ENCODE measurements at regions not wholly inside any gene's neighbourhood (a gene's known extent, or its start where the extent isn't known, plus 50 kb on each side); places are given as distances from the start of the nearest gene placed in this dataset.

GRCh38 chr3:3735919-3736318 lies 63.3 kb upstream of the LRRN1 start:
- DNase-seq = no peak
- no peak overlapping the region for H4K5ac ChIP-seq (ENCODE audit: low read length)
- no peak overlapping the region for H3K9ac ChIP-seq (ENCODE audit: low read length)
- no peaks in the 10 kb centered on the region for H3K27me3 ChIP-seq (ENCODE audit: insufficient read depth, low read length, poor library complexity)
- WGBS (ENCODE audit: extremely low coverage, insufficient coverage, low lambda C conversion rate) = no CpG with 5 or more reads among the region's 1 CpG
- H4K8ac ChIP-seq (ENCODE audit: low read depth, low read length) = no peak overlapping the region
- no peaks in the 10 kb centered on the region for H3K79me2 ChIP-seq (ENCODE audit: control insufficient read depth, insufficient read depth, low read length)
- H2BK15ac ChIP-seq (replicated peaks; ENCODE audit: low read depth) = no peak overlapping the region
- no peaks in the 10 kb centered on the region for H3K4me1 ChIP-seq (ENCODE audit: control insufficient read depth, low read depth, low read length)
- no peak overlapping the region for H3K18ac ChIP-seq (ENCODE audit: low read length)
- no peaks in the 10 kb centered on the region for H3K79me1 ChIP-seq (ENCODE audit: low read length)
- H3K4me2 ChIP-seq (ENCODE audit: low read length) = no peak overlapping the region
- H2BK120ac ChIP-seq (ENCODE audit: low read depth, low read length) = no peak overlapping the region
- no peak overlapping the region for H3K56ac ChIP-seq (ENCODE audit: low read length)
- H2AK5ac ChIP-seq (ENCODE audit: low read length) = no peak overlapping the region
- no peak overlapping the region for H2BK5ac ChIP-seq (ENCODE audit: low read length)
- H3K36me3 ChIP-seq (ENCODE audit: control insufficient read depth, insufficient read depth, low read length) = no peaks in the 10 kb centered on the region
- H3K4ac ChIP-seq (ENCODE audit: low read depth, low read length) = no peak overlapping the region
- H3K27ac ChIP-seq (ENCODE audit: low read depth, low read length) = no peak overlapping the region
- H3K23ac ChIP-seq (ENCODE audit: low read length) = no peak overlapping the region
- no peak overlapping the region for H3K4me3 ChIP-seq (ENCODE audit: low read length)

GRCh38 chr3:3734881-3735280 lies 64.3 kb upstream of the LRRN1 start:
- no peak overlapping the region for H3K4me2 ChIP-seq (ENCODE audit: low read length)
- H2BK15ac ChIP-seq (replicated peaks; ENCODE audit: low read depth) = no peak overlapping the region
- no peaks in the 10 kb centered on the region for H3K36me3 ChIP-seq (ENCODE audit: control insufficient read depth, insufficient read depth, low read length)
- no peak overlapping the region for H2BK120ac ChIP-seq (ENCODE audit: low read depth, low read length)
- no peak overlapping the region for H3K56ac ChIP-seq (ENCODE audit: low read length)
- H3K23ac ChIP-seq (ENCODE audit: low read length) = no peak overlapping the region
- H3K4ac ChIP-seq (ENCODE audit: low read depth, low read length) = no peak overlapping the region
- WGBS (ENCODE audit: extremely low coverage, insufficient coverage, low lambda C conversion rate) = no CpG with 5 or more reads among the region's 6 CpGs
- no peak overlapping the region for H4K5ac ChIP-seq (ENCODE audit: low read length)
- H3K4me3 ChIP-seq (ENCODE audit: low read length) = no peak overlapping the region
- H3K9ac ChIP-seq (ENCODE audit: low read length) = no peak overlapping the region
- no peak overlapping the region for H3K18ac ChIP-seq (ENCODE audit: low read length)
- no peak overlapping the region for H3K27ac ChIP-seq (ENCODE audit: low read depth, low read length)
- no peak overlapping the region for H2BK5ac ChIP-seq (ENCODE audit: low read length)
- H3K79me1 ChIP-seq (ENCODE audit: low read length) = no peaks in the 10 kb centered on the region
- H3K79me2 ChIP-seq (ENCODE audit: control insufficient read depth, insufficient read depth, low read length) = no peaks in the 10 kb centered on the region
- H3K4me1 ChIP-seq (ENCODE audit: control insufficient read depth, low read depth, low read length) = no peaks in the 10 kb centered on the region
- H2AK5ac ChIP-seq (ENCODE audit: low read length) = no peak overlapping the region
- no peaks in the 10 kb centered on the region for H3K27me3 ChIP-seq (ENCODE audit: insufficient read depth, low read length, poor library complexity)
- no peak for DNase-seq
- no peak overlapping the region for H4K8ac ChIP-seq (ENCODE audit: low read depth, low read length)

- H2BK5ac ChIP-seq (ENCODE audit: low read length) = no peak overlapping the region
- H3K4me3 ChIP-seq (ENCODE audit: low read length) = no peak overlapping the region
- H3K79me1 ChIP-seq (ENCODE audit: low read length) = no peaks in the 10 kb centered on the region
- no peak overlapping the region for H2BK15ac ChIP-seq (replicated peaks; ENCODE audit: low read depth)
- H3K23ac ChIP-seq (ENCODE audit: low read length) = no peak overlapping the region
- no peak overlapping the region for H3K4ac ChIP-seq (ENCODE audit: low read depth, low read length)
- H3K79me2 ChIP-seq (ENCODE audit: control insufficient read depth, insufficient read depth, low read length) = no peaks in the 10 kb centered on the region
- H3K18ac ChIP-seq (ENCODE audit: low read length) = no peak overlapping the region
- H3K27me3 ChIP-seq (ENCODE audit: insufficient read depth, low read length, poor library complexity) = no peaks in the 10 kb centered on the region
- no peak overlapping the region for H2BK120ac ChIP-seq (ENCODE audit: low read depth, low read length)
- no peak overlapping the region for H2AK5ac ChIP-seq (ENCODE audit: low read length)
- H3K27ac ChIP-seq (ENCODE audit: low read depth, low read length) = no peak overlapping the region
- no peak overlapping the region for H4K5ac ChIP-seq (ENCODE audit: low read length)
- no peaks in the 10 kb centered on the region for H3K36me3 ChIP-seq (ENCODE audit: control insufficient read depth, insufficient read depth, low read length)
- H3K56ac ChIP-seq (ENCODE audit: low read length) = no peak overlapping the region
- H3K4me2 ChIP-seq (ENCODE audit: low read length) = no peak overlapping the region
- no peaks in the 10 kb centered on the region for H3K4me1 ChIP-seq (ENCODE audit: control insufficient read depth, low read depth, low read length)
- no peak overlapping the region for H4K8ac ChIP-seq (ENCODE audit: low read depth, low read length)
- H3K9ac ChIP-seq (ENCODE audit: low read length) = no peak overlapping the region
- DNase-seq = no peak
- no CpG with 5 or more reads among the region's 4 CpGs for WGBS (ENCODE audit: extremely low coverage, insufficient coverage, low lambda C conversion rate)
Observed at GRCh38 chr3:3729261-3729660, 70.0 kb upstream of the LRRN1 start.

- no CpG with 5 or more reads among the region's 5 CpGs for WGBS (ENCODE audit: extremely low coverage, insufficient coverage, low lambda C conversion rate)
- no peak overlapping the region for H3K23ac ChIP-seq (ENCODE audit: low read length)
- no peak overlapping the region for H2AK5ac ChIP-seq (ENCODE audit: low read length)
- H3K79me2 ChIP-seq (ENCODE audit: control insufficient read depth, insufficient read depth, low read length) = no peaks in the 10 kb centered on the region
- no peak overlapping the region for H3K18ac ChIP-seq (ENCODE audit: low read length)
- H4K5ac ChIP-seq (ENCODE audit: low read length) = no peak overlapping the region
- H2BK15ac ChIP-seq (replicated peaks; ENCODE audit: low read depth) = no peak overlapping the region
- H3K27ac ChIP-seq (ENCODE audit: low read depth, low read length) = no peak overlapping the region
- no peak overlapping the region for H2BK120ac ChIP-seq (ENCODE audit: low read depth, low read length)
- H3K9ac ChIP-seq (ENCODE audit: low read length) = no peak overlapping the region
- no peak for DNase-seq
- no peak overlapping the region for H2BK5ac ChIP-seq (ENCODE audit: low read length)
- H3K4me1 ChIP-seq (ENCODE audit: control insufficient read depth, low read depth, low read length) = no peaks in the 10 kb centered on the region
- H3K27me3 ChIP-seq (ENCODE audit: insufficient read depth, low read length, poor library complexity) = no peaks in the 10 kb centered on the region
- H3K4me3 ChIP-seq (ENCODE audit: low read length) = no peak overlapping the region
- no peaks in the 10 kb centered on the region for H3K79me1 ChIP-seq (ENCODE audit: low read length)
- H3K4ac ChIP-seq (ENCODE audit: low read depth, low read length) = no peak overlapping the region
- peak overlapping the region; percentile 28 for H4K8ac ChIP-seq (ENCODE audit: low read depth, low read length)
- no peak overlapping the region for H3K4me2 ChIP-seq (ENCODE audit: low read length)
- no peak overlapping the region for H3K56ac ChIP-seq (ENCODE audit: low read length)
- H3K36me3 ChIP-seq (ENCODE audit: control insufficient read depth, insufficient read depth, low read length) = no peaks in the 10 kb centered on the region
Observed at GRCh38 chr3:3726549-3726948, 72.7 kb upstream of the LRRN1 start.

GRCh38 chr3:3714572-3714971 lies 84.7 kb upstream of the LRRN1 start:
- H3K18ac ChIP-seq (ENCODE audit: low read length) = no peak overlapping the region
- no peak overlapping the region for H4K8ac ChIP-seq (ENCODE audit: low read depth, low read length)
- no peak overlapping the region for H2BK120ac ChIP-seq (ENCODE audit: low read depth, low read length)
- no peaks in the 10 kb centered on the region for H3K27me3 ChIP-seq (ENCODE audit: insufficient read depth, low read length, poor library complexity)
- DNase-seq = peak; percentile 42
- no peaks in the 10 kb centered on the region for H3K4me1 ChIP-seq (ENCODE audit: control insufficient read depth, low read depth, low read length)
- no peak overlapping the region for H3K23ac ChIP-seq (ENCODE audit: low read length)
- no peaks in the 10 kb centered on the region for H3K79me1 ChIP-seq (ENCODE audit: low read length)
- no peak overlapping the region for H2BK15ac ChIP-seq (replicated peaks; ENCODE audit: low read depth)
- H3K36me3 ChIP-seq (ENCODE audit: control insufficient read depth, insufficient read depth, low read length) = no peaks in the 10 kb centered on the region
- no peak overlapping the region for H3K9ac ChIP-seq (ENCODE audit: low read length)
- H2AK5ac ChIP-seq (ENCODE audit: low read length) = no peak overlapping the region
- H3K4ac ChIP-seq (ENCODE audit: low read depth, low read length) = no peak overlapping the region
- H3K27ac ChIP-seq (ENCODE audit: low read depth, low read length) = no peak overlapping the region
- H3K4me3 ChIP-seq (ENCODE audit: low read length) = no peak overlapping the region
- H3K4me2 ChIP-seq (ENCODE audit: low read length) = no peak overlapping the region
- H3K56ac ChIP-seq (ENCODE audit: low read length) = no peak overlapping the region
- no peak overlapping the region for H4K5ac ChIP-seq (ENCODE audit: low read length)
- H2BK5ac ChIP-seq (ENCODE audit: low read length) = no peak overlapping the region
- no peaks in the 10 kb centered on the region for H3K79me2 ChIP-seq (ENCODE audit: control insufficient read depth, insufficient read depth, low read length)

- no peak overlapping the region for H3K23ac ChIP-seq (ENCODE audit: low read length)
- H3K18ac ChIP-seq (ENCODE audit: low read length) = no peak overlapping the region
- H2BK120ac ChIP-seq (ENCODE audit: low read depth, low read length) = no peak overlapping the region
- H3K4me1 ChIP-seq (ENCODE audit: control insufficient read depth, low read depth, low read length) = peaks cover 9% of the 10 kb centered on the region
- no peaks in the 10 kb centered on the region for H3K36me3 ChIP-seq (ENCODE audit: control insufficient read depth, insufficient read depth, low read length)
- no peak overlapping the region for H3K27ac ChIP-seq (ENCODE audit: low read depth, low read length)
- no peak overlapping the region for H2BK5ac ChIP-seq (ENCODE audit: low read length)
- H3K4me3 ChIP-seq (ENCODE audit: low read length) = no peak overlapping the region
- H3K79me2 ChIP-seq (ENCODE audit: control insufficient read depth, insufficient read depth, low read length) = no peaks in the 10 kb centered on the region
- no peaks in the 10 kb centered on the region for H3K27me3 ChIP-seq (ENCODE audit: insufficient read depth, low read length, poor library complexity)
- H3K56ac ChIP-seq (ENCODE audit: low read length) = no peak overlapping the region
- H2AK5ac ChIP-seq (ENCODE audit: low read length) = no peak overlapping the region
- H2BK15ac ChIP-seq (replicated peaks; ENCODE audit: low read depth) = no peak overlapping the region
- DNase-seq = no peak
- H3K9ac ChIP-seq (ENCODE audit: low read length) = no peak overlapping the region
- no peak overlapping the region for H3K4me2 ChIP-seq (ENCODE audit: low read length)
- no peak overlapping the region for H4K5ac ChIP-seq (ENCODE audit: low read length)
- no peak overlapping the region for H3K4ac ChIP-seq (ENCODE audit: low read depth, low read length)
- WGBS (ENCODE audit: extremely low coverage, insufficient coverage, low lambda C conversion rate) = no CpG with 5 or more reads among the region's 6 CpGs
- H4K8ac ChIP-seq (ENCODE audit: low read depth, low read length) = no peak overlapping the region
- no peaks in the 10 kb centered on the region for H3K79me1 ChIP-seq (ENCODE audit: low read length)
Observed at GRCh38 chr3:3712971-3713370, 86.3 kb upstream of the LRRN1 start.

Data from mesendoderm (in vitro differentiated cells).